ENCODE measurements at regions not wholly inside any gene's neighbourhood (a gene's known extent, or its start where the extent isn't known, plus 50 kb on each side); places are given as distances from the start of the nearest gene placed in this dataset.

GRCh38 chr6:132087391-132087790, 136.2 kb upstream of the CCN2 start:
- no peak for DNase-seq

DNA sequence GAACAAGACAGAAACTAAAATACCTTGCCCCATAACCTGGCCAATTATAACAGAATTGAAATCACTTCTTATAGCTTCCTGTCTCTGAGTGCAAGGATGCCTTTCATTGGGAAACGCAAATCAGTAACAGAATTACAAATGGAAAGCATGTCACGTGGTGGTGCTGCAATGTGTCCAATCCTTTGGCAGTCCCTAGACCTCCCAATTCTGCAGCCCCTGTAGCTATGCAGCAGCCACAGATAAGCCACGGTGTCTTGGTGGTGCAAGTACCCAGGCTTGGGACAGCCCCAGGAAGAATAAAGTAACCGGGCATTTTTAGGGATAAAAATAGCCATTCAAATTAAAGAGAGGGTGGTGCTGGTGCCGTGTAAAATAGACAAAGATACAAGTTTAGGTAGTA, 134.6 kb upstream of the CCN2 start:
- DNase-seq = no peak

DNA sequence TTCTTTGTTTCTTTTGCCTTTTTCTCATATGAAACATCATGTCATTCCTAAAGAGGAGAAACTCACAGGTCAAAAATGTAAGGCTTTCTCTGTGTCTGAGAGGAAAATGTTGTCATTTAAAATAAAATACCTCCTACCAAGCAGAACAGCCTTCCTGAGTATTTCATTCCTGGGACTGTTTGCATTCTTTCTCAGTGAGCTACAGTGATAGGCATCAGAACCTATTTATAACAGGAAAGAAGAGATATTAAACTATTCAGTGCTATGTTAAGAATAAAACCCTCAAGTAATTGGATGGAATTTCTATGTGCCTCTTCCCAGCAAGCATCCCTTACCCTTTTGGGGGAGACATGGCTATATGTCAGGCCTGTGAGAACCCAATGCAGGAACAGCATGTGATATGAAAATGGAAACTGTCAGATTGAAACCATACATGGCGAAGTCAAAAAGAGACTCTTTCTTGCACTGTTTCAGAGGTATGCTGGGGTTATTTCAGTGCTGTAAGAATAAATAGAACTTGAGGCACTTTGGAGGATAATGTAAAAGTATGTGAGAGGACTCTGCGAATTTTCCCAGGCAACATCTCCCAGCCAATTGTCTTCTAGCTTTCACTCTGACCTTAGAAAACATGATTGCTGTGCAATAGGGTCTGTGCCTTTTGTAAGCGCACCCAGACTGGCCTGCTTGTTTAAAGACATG, 133.8 kb upstream of the CCN2 start:
- DNase-seq = no peak

DNA sequence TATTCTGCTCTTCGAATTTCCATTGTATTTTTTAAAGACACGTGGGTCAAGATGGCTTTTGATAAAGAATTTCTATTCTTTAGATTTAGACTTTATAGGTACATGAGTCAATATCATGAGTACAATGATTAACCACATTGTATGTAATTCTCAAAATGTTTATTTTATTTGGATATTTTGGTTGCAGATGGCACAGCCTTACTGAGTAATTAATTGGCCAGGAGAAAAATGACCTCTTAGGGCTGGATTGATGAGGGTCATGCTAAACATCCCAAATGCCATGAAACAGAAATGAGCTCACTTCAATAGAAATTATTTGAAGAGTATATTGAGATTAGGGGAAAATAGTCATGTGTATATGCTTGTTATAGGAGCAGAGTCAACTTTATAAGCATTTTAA, 131.2 kb upstream of the CCN2 start:
- DNase-seq = no peak

DNA sequence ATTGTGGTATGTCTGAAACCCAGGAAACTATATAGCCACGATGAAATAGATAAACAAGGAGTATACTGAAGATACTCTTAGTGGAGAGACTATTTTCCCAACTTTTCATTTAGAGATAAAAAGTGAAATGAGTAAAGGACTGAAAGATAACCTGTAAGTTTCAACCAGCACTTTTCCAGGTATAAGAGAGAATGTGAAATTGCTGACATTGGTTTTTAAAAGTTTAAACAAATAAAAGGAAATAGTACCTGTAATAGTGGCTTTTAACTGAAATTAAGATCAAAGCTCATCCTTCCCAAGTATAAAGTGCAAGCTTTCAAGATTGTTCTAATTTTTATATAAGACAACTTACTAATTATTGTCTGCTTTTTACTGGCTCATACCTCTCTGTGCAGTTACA, 130.2 kb upstream of the CCN2 start:
- DNase-seq = no peak

- DNase-seq = no peak
Observed at GRCh38 chr6:132079286-132079685, 128.1 kb upstream of the CCN2 start.

DNA sequence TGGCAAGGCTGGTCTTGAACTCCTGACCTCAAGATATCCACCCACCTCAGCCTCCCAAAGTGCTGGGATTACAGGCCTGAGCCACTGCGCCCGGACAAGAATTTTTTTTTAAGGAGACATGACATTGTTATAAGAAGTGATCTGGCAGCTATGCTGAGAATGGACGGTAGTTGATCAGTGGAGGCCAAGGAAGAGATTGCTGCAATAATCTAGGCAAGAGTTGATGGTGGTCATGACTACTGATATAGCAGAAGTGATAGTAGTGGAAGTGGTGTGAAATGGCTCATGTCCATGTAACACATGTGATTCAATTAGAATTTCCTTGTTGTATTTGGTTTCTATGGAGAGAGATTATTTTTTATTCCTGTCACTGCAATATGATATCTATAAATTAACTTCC, 125.3 kb upstream of the CCN2 start:
- DNase-seq = no peak

DNA sequence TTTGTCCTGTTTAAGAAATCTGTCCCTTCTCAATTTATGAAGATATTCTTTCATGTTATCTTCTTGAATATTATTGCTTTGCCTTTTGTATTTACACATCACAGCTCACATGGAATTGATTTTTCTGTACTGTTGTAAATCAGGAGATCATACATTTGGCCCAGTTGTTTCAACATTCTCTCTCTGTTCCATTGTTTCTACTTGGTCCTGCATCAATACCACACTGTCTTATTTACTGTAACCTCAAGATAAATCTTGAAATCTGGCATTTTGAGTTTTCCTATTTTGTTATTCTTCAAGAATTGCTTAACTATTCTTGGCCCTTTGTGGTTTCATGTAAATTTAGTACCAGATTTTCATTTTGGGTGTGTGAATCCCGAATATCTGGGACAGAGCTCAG, 121.7 kb upstream of the CCN2 start:
- DNase-seq = no peak

GRCh38 chr6:132072271-132072670, 121.1 kb upstream of the CCN2 start:
- DNase-seq = no peak

DNA sequence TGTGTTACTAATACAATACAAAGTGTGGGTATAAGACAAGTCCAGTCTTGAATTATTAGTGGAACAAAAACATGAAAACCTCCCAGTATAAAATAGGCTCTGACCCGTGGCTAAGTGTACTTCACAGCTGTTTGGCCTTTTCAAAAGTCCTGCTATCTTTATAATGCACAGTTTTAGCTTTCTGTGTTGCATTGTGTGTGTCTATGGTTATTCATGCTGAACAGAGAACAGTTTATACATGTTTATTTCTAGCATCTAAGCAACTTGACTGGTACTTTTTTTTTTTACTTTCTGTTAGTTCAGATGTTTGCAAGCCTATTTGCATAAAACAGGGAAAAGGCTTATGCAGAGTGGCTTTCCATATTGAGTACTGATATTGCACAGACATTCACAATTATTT, 119.2 kb upstream of the CCN2 start:
- DNase-seq = no peak

GRCh38 chr6:132068766-132069165, 117.6 kb upstream of the CCN2 start:
- no peak for DNase-seq

GRCh38 chr6:132067286-132067685, 116.1 kb upstream of the CCN2 start:
- no peak for DNase-seq

GRCh38 chr6:132065556-132065955, 114.4 kb upstream of the CCN2 start:
- DNase-seq = no peak

- DNase-seq = no peak
Observed at GRCh38 chr6:132063738-132064137, 112.6 kb upstream of the CCN2 start.

DNA sequence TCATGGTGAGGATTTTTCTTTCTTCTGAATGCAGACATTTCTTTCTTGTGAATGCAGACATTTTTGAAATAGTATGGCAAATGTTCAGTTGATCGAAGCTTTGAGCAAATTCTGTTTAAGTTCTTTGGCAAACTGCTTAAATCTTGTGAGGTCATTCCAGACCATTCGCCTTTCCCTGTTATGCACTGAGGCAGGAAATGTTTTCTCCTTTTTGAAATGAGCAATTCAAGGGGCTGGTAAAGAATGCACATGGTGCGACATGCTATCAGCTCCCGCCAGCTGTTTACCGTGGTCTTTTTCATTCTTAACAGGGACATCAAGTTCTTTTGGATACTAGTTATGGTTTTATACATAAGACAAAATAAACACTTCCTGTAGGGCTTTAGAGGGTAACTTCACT, 112.0 kb upstream of the CCN2 start:
- no peak for DNase-seq

GRCh38 chr6:132062626-132063025, 111.5 kb upstream of the CCN2 start:
- DNase-seq = no peak

DNA sequence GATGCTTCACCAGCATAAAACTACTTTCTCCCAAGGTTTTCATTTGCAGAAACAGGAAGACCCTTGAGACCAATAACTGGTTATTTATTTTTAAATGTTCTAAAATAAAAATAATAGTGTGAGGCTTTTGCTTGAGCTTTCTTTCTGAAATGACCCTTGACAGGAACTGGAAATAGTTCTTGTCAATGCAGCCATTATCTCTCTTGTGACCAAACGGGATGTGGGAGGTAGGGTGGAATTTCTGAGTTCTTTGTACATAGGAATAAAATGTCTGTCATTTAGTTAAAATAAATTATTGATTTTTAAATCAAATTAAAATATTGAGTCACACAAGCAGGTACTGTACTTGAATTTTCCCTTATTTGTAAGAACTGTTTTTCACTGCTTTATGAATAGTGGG, 110.2 kb upstream of the CCN2 start:
- no peak for DNase-seq

DNA sequence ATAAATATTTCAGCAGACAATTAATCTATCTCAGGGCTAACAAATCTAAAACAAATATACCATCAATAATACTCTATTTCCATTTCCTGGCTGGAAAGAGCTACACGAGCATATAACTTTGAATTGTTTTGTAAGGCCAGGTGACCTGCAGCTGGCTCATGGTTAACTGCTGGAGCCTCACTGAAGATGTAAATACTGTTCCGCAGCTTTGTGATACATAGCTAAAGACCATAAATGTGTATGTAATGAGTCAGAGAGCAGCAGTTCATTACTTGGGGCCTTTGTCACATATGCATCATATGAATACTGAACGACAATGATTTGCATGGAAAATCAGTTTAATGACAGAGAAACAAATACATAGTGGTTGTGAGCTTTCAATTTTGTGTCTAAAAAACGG, 109.4 kb upstream of the CCN2 start:
- DNase-seq = peak in 1 of 2 experiments; percentile 19

GRCh38 chr6:132058975-132059374, 107.8 kb upstream of the CCN2 start:
- DNase-seq = no peak

GRCh38 chr6:132054525-132054924, 103.4 kb upstream of the CCN2 start:
- no peak for DNase-seq

DNA sequence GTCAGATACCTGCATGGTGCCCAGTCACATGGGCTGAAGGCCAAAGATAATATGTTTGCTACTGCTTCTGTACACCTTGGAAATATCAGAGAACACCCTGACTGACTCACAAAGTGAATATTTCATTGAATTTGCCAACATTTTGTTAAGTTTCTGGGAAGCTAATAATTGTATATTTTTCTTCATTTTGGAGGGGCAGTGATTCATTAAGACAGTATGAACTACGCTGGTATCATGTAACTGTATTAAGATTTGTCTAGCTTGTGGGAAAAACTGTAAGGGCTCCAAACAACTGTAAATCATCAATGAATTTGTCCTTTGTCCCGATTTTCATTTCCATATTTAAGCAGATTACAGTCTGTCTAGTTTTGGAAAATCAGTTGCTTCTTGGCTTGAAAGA, 102.3 kb upstream of the CCN2 start:
- no peak for DNase-seq

GRCh38 chr6:132052096-132052495, 100.9 kb upstream of the CCN2 start:
- DNase-seq = no peak

GRCh38 chr6:132045877-132046276, 94.7 kb upstream of the CCN2 start:
- DNase-seq = no peak

- no peak for DNase-seq
Observed at GRCh38 chr6:132043148-132043547, 92.0 kb upstream of the CCN2 start.

DNA sequence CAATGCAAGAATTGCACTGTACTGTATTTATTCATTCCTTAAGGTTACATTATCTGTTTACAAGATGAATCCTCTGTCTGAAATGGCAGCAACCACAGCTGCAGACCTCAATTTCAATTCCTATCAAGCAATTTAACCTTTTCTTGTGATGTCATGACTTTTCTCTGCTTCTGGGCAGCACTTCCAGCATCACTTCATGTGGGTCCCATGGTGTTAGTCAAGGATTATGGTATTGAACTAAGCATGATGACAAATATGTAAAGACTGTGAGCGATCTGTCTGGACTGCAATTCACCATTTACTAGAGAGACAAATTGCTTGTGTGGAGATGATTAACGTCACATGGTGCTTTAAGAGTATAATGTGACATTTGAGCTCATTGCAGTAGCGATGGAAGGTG, 90.5 kb upstream of the CCN2 start:
- DNase-seq = no peak

- DNase-seq = no peak
Observed at GRCh38 chr6:132028029-132028428, 76.9 kb upstream of the CCN2 start.

Measured in SHP77 (cell line).